ENCODE measurements at regions not wholly inside any gene's neighbourhood (a gene's known extent, or its start where the extent isn't known, plus 50 kb on each side); places are given as distances from the start of the nearest gene placed in this dataset.

GRCh38 chr13:63005625-63006024 lies 1590.0 kb upstream of the PCDH20 start:
- DNase-seq: no peak

GRCh38 chr13:62997696-62998095 lies 1582.0 kb upstream of the PCDH20 start:
- DNase-seq: no peak

GRCh38 chr13:62997038-62997599 lies 1581.5 kb upstream of the PCDH20 start:
- DNase-seq: no peak

- no peak for DNase-seq
These were observed 1558.2 kb upstream of the PCDH20 start for GRCh38 chr13:62973804-62974203.

- DNase-seq: no peak
These were observed 1548.9 kb upstream of the PCDH20 start for GRCh38 chr13:62964522-62964921.

- no peak for DNase-seq
These were observed 1545.1 kb upstream of the PCDH20 start for GRCh38 chr13:62960723-62961122.

GRCh38 chr13:62933809-62934208 lies 1518.2 kb upstream of the PCDH20 start:
- DNase-seq: no peak

GRCh38 chr13:62932256-62932883 lies 1516.7 kb upstream of the PCDH20 start:
- DNase-seq: no peak

GRCh38 chr13:62931853-62932252 lies 1516.2 kb upstream of the PCDH20 start:
- DNase-seq: no peak

GRCh38 chr13:62924395-62924794 lies 1508.7 kb upstream of the PCDH20 start:
- DNase-seq: no peak

- DNase-seq: no peak
These were observed 1504.5 kb upstream of the PCDH20 start for GRCh38 chr13:62920159-62920558.

GRCh38 chr13:62919491-62919890 lies 1503.8 kb upstream of the PCDH20 start:
- no peak for DNase-seq

- no peak for DNase-seq
These were observed 1495.0 kb upstream of the PCDH20 start for GRCh38 chr13:62910541-62911060.

- DNase-seq: no peak
These were observed 1492.7 kb upstream of the PCDH20 start for GRCh38 chr13:62908321-62908720.

GRCh38 chr13:62906896-62907295 lies 1491.2 kb upstream of the PCDH20 start:
- no peak for DNase-seq

GRCh38 chr13:62906469-62906868 lies 1490.8 kb upstream of the PCDH20 start:
- no peak for DNase-seq

- DNase-seq: no peak
These were observed 1471.4 kb upstream of the PCDH20 start for GRCh38 chr13:62887046-62887445.

- DNase-seq: no peak
These were observed 1463.4 kb upstream of the PCDH20 start for GRCh38 chr13:62879071-62879470.

GRCh38 chr13:62875118-62875640 lies 1459.5 kb upstream of the PCDH20 start:
- DNase-seq: no peak

GRCh38 chr13:62850331-62850730 lies 1434.7 kb upstream of the PCDH20 start:
- DNase-seq: no peak

- no peak for DNase-seq
These were observed 1431.9 kb upstream of the PCDH20 start for GRCh38 chr13:62847520-62847919.

- no peak for DNase-seq
These were observed 1430.7 kb upstream of the PCDH20 start for GRCh38 chr13:62846302-62846701.

- DNase-seq: no peak
These were observed 1423.7 kb upstream of the PCDH20 start for GRCh38 chr13:62839338-62839737.

- DNase-seq: no peak
These were observed 1423.3 kb upstream of the PCDH20 start for GRCh38 chr13:62838929-62839328.

GRCh38 chr13:62837895-62838294 lies 1422.2 kb upstream of the PCDH20 start:
- no peak for DNase-seq
